ENCODE measurements at regions not wholly inside any gene's neighbourhood (a gene's known extent, or its start where the extent isn't known, plus 50 kb on each side); places are given as distances from the start of the nearest gene placed in this dataset.

GRCh38 chr5:154107010-154107409 lies 68.2 kb downstream of the MFAP3 start:
- DNase-seq (ENCODE audit: low read depth) = no peak

GRCh38 chr5:154107756-154108155 lies 69.0 kb downstream of the MFAP3 start:
- no peak for DNase-seq (ENCODE audit: low read depth)

GRCh38 chr5:154109416-154110106 lies 70.8 kb downstream of the MFAP3 start:
- DNase-seq (ENCODE audit: low read depth) = no peak

- DNase-seq (ENCODE audit: low read depth) = no peak
Measured at GRCh38 chr5:154110107-154110453, 71.3 kb downstream of the MFAP3 start.

- DNase-seq (ENCODE audit: low read depth) = no peak
Measured at GRCh38 chr5:154110716-154111115, 71.9 kb downstream of the MFAP3 start.

GRCh38 chr5:154111214-154111613 lies 72.4 kb downstream of the MFAP3 start:
- no peak for DNase-seq (ENCODE audit: low read depth)

GRCh38 chr5:154112255-154112654 lies 73.5 kb downstream of the MFAP3 start:
- DNase-seq (ENCODE audit: low read depth) = no peak

GRCh38 chr5:154115291-154115690 lies 75.2 kb upstream of the GALNT10 start:
- DNase-seq (ENCODE audit: low read depth) = no peak

GRCh38 chr5:154117050-154117449 lies 73.5 kb upstream of the GALNT10 start:
- no peak for DNase-seq (ENCODE audit: low read depth)

- DNase-seq (ENCODE audit: low read depth) = peak; percentile 7
Measured at GRCh38 chr5:154117930-154118329, 72.6 kb upstream of the GALNT10 start.

- no peak for DNase-seq (ENCODE audit: low read depth)
Measured at GRCh38 chr5:154118385-154118784, 72.1 kb upstream of the GALNT10 start.

- DNase-seq (ENCODE audit: low read depth) = peak; percentile 99
Measured at GRCh38 chr5:154118893-154119336, 71.6 kb upstream of the GALNT10 start.

- no peak for DNase-seq (ENCODE audit: low read depth)
Measured at GRCh38 chr5:154129013-154129412, 61.5 kb upstream of the GALNT10 start.

GRCh38 chr5:154129921-154130320 lies 60.6 kb upstream of the GALNT10 start:
- DNase-seq (ENCODE audit: low read depth) = no peak

GRCh38 chr5:154131817-154132216 lies 58.7 kb upstream of the GALNT10 start:
- no peak for DNase-seq (ENCODE audit: low read depth)

GRCh38 chr5:154132718-154133307 lies 57.7 kb upstream of the GALNT10 start:
- DNase-seq (ENCODE audit: low read depth) = no peak

- DNase-seq (ENCODE audit: low read depth) = no peak
Measured at GRCh38 chr5:154133591-154133990, 56.9 kb upstream of the GALNT10 start.

- DNase-seq (ENCODE audit: low read depth) = no peak
Measured at GRCh38 chr5:154134499-154134898, 56.0 kb upstream of the GALNT10 start.

GRCh38 chr5:154135125-154135817 lies 55.3 kb upstream of the GALNT10 start:
- DNase-seq (ENCODE audit: low read depth) = no peak

- no peak for DNase-seq (ENCODE audit: low read depth)
Measured at GRCh38 chr5:154136141-154136540, 54.4 kb upstream of the GALNT10 start.

GRCh38 chr5:154138701-154139100 lies 51.8 kb upstream of the GALNT10 start:
- DNase-seq (ENCODE audit: low read depth) = peak; percentile 36

- DNase-seq (ENCODE audit: low read depth) = no peak
Measured at GRCh38 chr5:154140381-154140780, 50.2 kb upstream of the GALNT10 start.
